Activated CD4-positive, alpha-beta T cell treated with anti-CD3 and anti-CD28 coated beads, Interleukin-2, amount 10 ng/mL, durations not matched to agents 24 days and 14 days (primary cell): ENCODE measurements at regions not wholly inside any gene's neighbourhood (a gene's known extent, or its start where the extent isn't known, plus 50 kb on each side); places are given as distances from the start of the nearest gene placed in this dataset.
"Not testable (repeated sequence)": the region's sequence is repeated elsewhere in the genome, so short reads cannot be mapped to it uniquely, and the experiment has no call there.

ENCODE experiments used
- DNase-seq: peaks from one replicate; pipeline ENCODE4 v3.0.0; 2022
- H3K27ac Mint-ChIP-seq: one replicate; pipeline ENCODE4 v1.8.0; 2022; ENCODE audit warnings: mild to moderate bottlenecking, mixed read lengths
- H3K27me3 Mint-ChIP-seq: one replicate; pipeline ENCODE4 v1.8.0; 2022; ENCODE audit warnings: mixed read lengths
- H3K36me3 Mint-ChIP-seq: one replicate; pipeline ENCODE4 v1.8.0; 2022; ENCODE audit warnings: low read depth, mild to moderate bottlenecking, mixed read lengths
- H3K4me1 Mint-ChIP-seq: one replicate; pipeline ENCODE4 v1.8.0; 2021; ENCODE audit warnings: mixed read lengths
- H3K4me3 Mint-ChIP-seq: one replicate; pipeline ENCODE4 v1.8.0; 2022; ENCODE audit warnings: mild to moderate bottlenecking, moderate library complexity, mixed read lengths
- H3K9me3 Mint-ChIP-seq: one replicate; pipeline ENCODE4 v1.8.0; 2021; ENCODE audit warnings: mixed read lengths
- intact Hi-C: fragments of 100-400 bp; cut with micrococcal nuclease; formaldehyde crosslinking; loops from one replicate; pipeline ENCODE4 v1.15.1; 2023

GRCh38 chr3:104347291-104347690 lies 1019.4 kb upstream of the ALCAM start:
- Mint-ChIP-seq H3K27me3 (no peaks in the 10 kb centered on the region), H3K4me1 (no peaks in the 10 kb centered on the region), H3K36me3 (no peaks in the 10 kb centered on the region), H3K27ac (no peak overlapping the region), H3K9me3 (no peaks in the 10 kb centered on the region), H3K4me3 (no peak overlapping the region)
- intact Hi-C loops: no loop called here
- no peak for DNase-seq

- Mint-ChIP-seq H3K27me3 (no peaks in the 10 kb centered on the region), H3K4me1 (no peaks in the 10 kb centered on the region), H3K27ac (no peak overlapping the region), H3K36me3 (no peaks in the 10 kb centered on the region), H3K4me3 (no peak overlapping the region), H3K9me3 (no peaks in the 10 kb centered on the region)
- DNase-seq: no peak
- intact Hi-C loops: no loop called here
Measured at GRCh38 chr3:104349836-104350235, 1016.9 kb upstream of the ALCAM start.

- H3K4me1 Mint-ChIP-seq: no peaks in the 10 kb centered on the region
- H3K27ac Mint-ChIP-seq: no peak overlapping the region
- intact Hi-C loops: no loop called here
- H3K36me3 Mint-ChIP-seq: no peaks in the 10 kb centered on the region
- DNase-seq: no peak
- H3K9me3 Mint-ChIP-seq: no peaks in the 10 kb centered on the region
- no peaks in the 10 kb centered on the region for H3K27me3 Mint-ChIP-seq
- no peak overlapping the region for H3K4me3 Mint-ChIP-seq
Measured at GRCh38 chr3:104353951-104354350, 1012.8 kb upstream of the ALCAM start.

GRCh38 chr3:104359546-104359945 lies 1007.2 kb upstream of the ALCAM start:
- no peak overlapping the region for H3K27ac Mint-ChIP-seq
- no peak for DNase-seq
- H3K4me3 Mint-ChIP-seq: no peak overlapping the region
- H3K36me3 Mint-ChIP-seq: no peaks in the 10 kb centered on the region
- intact Hi-C loops: no loop called here
- no peaks in the 10 kb centered on the region for H3K27me3 Mint-ChIP-seq
- H3K9me3 Mint-ChIP-seq: no peaks in the 10 kb centered on the region
- H3K4me1 Mint-ChIP-seq: no peaks in the 10 kb centered on the region

- no peaks in the 10 kb centered on the region for H3K4me1 Mint-ChIP-seq
- H3K27ac Mint-ChIP-seq: no peak overlapping the region
- intact Hi-C loops: no loop called here
- DNase-seq: no peak
- H3K27me3 Mint-ChIP-seq: no peaks in the 10 kb centered on the region
- H3K4me3 Mint-ChIP-seq: no peak overlapping the region
- H3K36me3 Mint-ChIP-seq: no peaks in the 10 kb centered on the region
- no peaks in the 10 kb centered on the region for H3K9me3 Mint-ChIP-seq
Measured at GRCh38 chr3:104360038-104360437, 1006.7 kb upstream of the ALCAM start.

- intact Hi-C loops, DNase-seq, H3K36me3 Mint-ChIP-seq, H3K4me3 Mint-ChIP-seq, H3K27me3 Mint-ChIP-seq, H3K9me3 Mint-ChIP-seq, H3K4me1 Mint-ChIP-seq, H3K27ac Mint-ChIP-seq: not testable (repeated sequence)
Measured at GRCh38 chr3:104361748-104362147, 1005.0 kb upstream of the ALCAM start.

GRCh38 chr3:104362319-104362718 lies 1004.4 kb upstream of the ALCAM start:
- intact Hi-C loops: no loop called here
- DNase-seq: no peak
- Mint-ChIP-seq H3K9me3 (no peaks in the 10 kb centered on the region), H3K4me1 (no peaks in the 10 kb centered on the region), H3K4me3 (no peak overlapping the region), H3K27me3 (no peaks in the 10 kb centered on the region), H3K27ac (no peak overlapping the region), H3K36me3 (no peaks in the 10 kb centered on the region)

- Mint-ChIP-seq H3K27me3 (no peaks in the 10 kb centered on the region), H3K4me3 (no peak overlapping the region), H3K27ac (no peak overlapping the region), H3K36me3 (no peaks in the 10 kb centered on the region), H3K9me3 (no peaks in the 10 kb centered on the region), H3K4me1 (no peaks in the 10 kb centered on the region)
- intact Hi-C loops: no loop called here
- DNase-seq: no peak
Measured at GRCh38 chr3:104367000-104367399, 999.7 kb upstream of the ALCAM start.

GRCh38 chr3:104368760-104369159 lies 997.9 kb upstream of the ALCAM start:
- H3K4me1 Mint-ChIP-seq: no peaks in the 10 kb centered on the region
- DNase-seq: no peak
- H3K9me3 Mint-ChIP-seq: no peaks in the 10 kb centered on the region
- intact Hi-C loops: no loop called here
- H3K27me3 Mint-ChIP-seq: no peaks in the 10 kb centered on the region
- H3K27ac Mint-ChIP-seq: no peak overlapping the region
- no peak overlapping the region for H3K4me3 Mint-ChIP-seq
- no peaks in the 10 kb centered on the region for H3K36me3 Mint-ChIP-seq

GRCh38 chr3:104385421-104385820 lies 981.3 kb upstream of the ALCAM start:
- no peak for DNase-seq
- peaks cover 2% of the 10 kb centered on the region for H3K9me3 Mint-ChIP-seq
- intact Hi-C loops: no loop called here
- no peaks in the 10 kb centered on the region for H3K4me1 Mint-ChIP-seq
- H3K27ac Mint-ChIP-seq: no peak overlapping the region
- no peaks in the 10 kb centered on the region for H3K36me3 Mint-ChIP-seq
- no peaks in the 10 kb centered on the region for H3K27me3 Mint-ChIP-seq
- no peak overlapping the region for H3K4me3 Mint-ChIP-seq

GRCh38 chr3:104388619-104389018 lies 978.1 kb upstream of the ALCAM start:
- no peak overlapping the region for H3K4me3 Mint-ChIP-seq
- H3K36me3 Mint-ChIP-seq: no peaks in the 10 kb centered on the region
- H3K9me3 Mint-ChIP-seq: no peaks in the 10 kb centered on the region
- no peak for DNase-seq
- no peak overlapping the region for H3K27ac Mint-ChIP-seq
- H3K27me3 Mint-ChIP-seq: no peaks in the 10 kb centered on the region
- intact Hi-C loops: no loop called here
- H3K4me1 Mint-ChIP-seq: no peaks in the 10 kb centered on the region

GRCh38 chr3:104392327-104392726 lies 974.4 kb upstream of the ALCAM start:
- H3K4me1 Mint-ChIP-seq: no peaks in the 10 kb centered on the region
- H3K36me3 Mint-ChIP-seq: no peaks in the 10 kb centered on the region
- intact Hi-C loops: no loop called here
- H3K4me3 Mint-ChIP-seq: no peak overlapping the region
- H3K9me3 Mint-ChIP-seq: no peaks in the 10 kb centered on the region
- no peaks in the 10 kb centered on the region for H3K27me3 Mint-ChIP-seq
- H3K27ac Mint-ChIP-seq: no peak overlapping the region
- no peak for DNase-seq

GRCh38 chr3:104396974-104397669 lies 969.6 kb upstream of the ALCAM start:
- DNase-seq: no peak
- H3K27ac Mint-ChIP-seq: no peak overlapping the region

GRCh38 chr3:104397713-104398112 lies 969.0 kb upstream of the ALCAM start:
- intact Hi-C loops: no loop called here
- no peaks in the 10 kb centered on the region for H3K36me3 Mint-ChIP-seq
- peaks cover 3% of the 10 kb centered on the region for H3K9me3 Mint-ChIP-seq
- no peak overlapping the region for H3K4me3 Mint-ChIP-seq
- H3K4me1 Mint-ChIP-seq: no peaks in the 10 kb centered on the region
- no peak overlapping the region for H3K27ac Mint-ChIP-seq
- DNase-seq: no peak
- no peaks in the 10 kb centered on the region for H3K27me3 Mint-ChIP-seq

More at GRCh38 chr3:104396974-104397669, 969.6 kb upstream of the ALCAM start:
- no peaks in the 10 kb centered on the region for H3K27me3 Mint-ChIP-seq
- intact Hi-C loops: no loop called here
- no peak overlapping the region for H3K4me3 Mint-ChIP-seq
- no peaks in the 10 kb centered on the region for H3K36me3 Mint-ChIP-seq
- no peaks in the 10 kb centered on the region for H3K4me1 Mint-ChIP-seq
- H3K9me3 Mint-ChIP-seq: peaks cover 3% of the 10 kb centered on the region

- Mint-ChIP-seq H3K4me3 (no peak overlapping the region), H3K27me3 (no peaks in the 10 kb centered on the region), H3K27ac (no peak overlapping the region), H3K36me3 (no peaks in the 10 kb centered on the region), H3K4me1 (no peaks in the 10 kb centered on the region), H3K9me3 (peaks cover 3% of the 10 kb centered on the region)
- intact Hi-C loops: no loop called here
- no peak for DNase-seq
Measured at GRCh38 chr3:104402902-104403301, 963.8 kb upstream of the ALCAM start.
